Heart right ventricle (tissue), 16 donors: ENCODE measurements at regions not wholly inside any gene's neighbourhood (a gene's known extent, or its start where the extent isn't known, plus 50 kb on each side); places are given as distances from the start of the nearest gene placed in this dataset.

Source experiments
- ATAC-seq, 8 donors: fragments of 200-7000 bp; cut with Tn5 transposase; one replicate each; pipeline ENCODE4 v1.9.1; 2020; ENCODE audit warnings: mild to moderate bottlenecking in 8 of 8, moderate library complexity in 8 of 8, moderate number of reproducible peaks in 1 of 8
- DNase-seq, 2 donors: peaks; one replicate each; pipeline ENCODE4 v3.0.0-alpha.2; 2020
- H3K27ac ChIP-seq, 10 donors: fragments of 200-600 bp; sonication (generic) in 2 of 10; one replicate each; pipeline versions ENCODE4 v1.5.0 to v1.8.0; 2020 to 2022; ENCODE audit warnings: mild to moderate bottlenecking in 3 of 10
- H3K27me3 ChIP-seq, 7 donors: fragments of 200-600 bp; one replicate each; pipeline ENCODE4 v1.8.0; 2021 to 2022; ENCODE audit warnings: mild to moderate bottlenecking in 2 of 7
- H3K36me3 ChIP-seq, 9 donors: fragments of 200-600 bp; sonication (generic) in 1 of 9; one replicate each; pipeline versions ENCODE4 v1.5.0 to v1.8.0; 2020 to 2022; ENCODE audit warnings: mild to moderate bottlenecking in 2 of 9
- H3K4me1 ChIP-seq, 9 donors: fragments of 200-600 bp; sonication (generic) in 1 of 9; one replicate each; pipeline versions ENCODE4 v1.5.0 to v1.8.0; 2020 to 2022; ENCODE audit warnings: mild to moderate bottlenecking in 4 of 9
- H3K4me3 ChIP-seq, 10 donors: fragments of 200-600 bp; sonication (generic) in 2 of 10; one replicate each; pipeline versions ENCODE4 v1.5.0 to v1.8.0; 2020 to 2022; ENCODE audit warnings: mild to moderate bottlenecking in 7 of 10, moderate library complexity in 2 of 10
- H3K9me3 ChIP-seq, 11 donors: fragments of 200-600 bp in 10 of 11; sonication (generic) in 2 of 11; one replicate each; pipeline versions ENCODE4 v1.5.0 to v1.8.0; 2013 to 2022; ENCODE audit warnings: mild to moderate bottlenecking in 2 of 11, control low read depth in 1 of 11, moderate library complexity in 1 of 11
- CTCF ChIP-seq, 9 donors: fragments of 200-600 bp; sonication (generic) in 2 of 9; IDR thresholded peaks; one replicate each; pipeline versions ENCODE4 v1.5.0 to v1.8.0; 2021 to 2022; ENCODE audit warnings: antibody characterized with exemption in 9 of 9, mild to moderate bottlenecking in 5 of 9, moderate library complexity in 1 of 9
- WGBS, 2 donors: extraction: QIAGEN DNeasy Blood & Tissue Kit; methylation state at CpG; one replicate each; pipeline ENCODE4 v1.1.7; 2013; ENCODE audit warnings: inconsistent platforms in 1 of 2; 5-methylcytosine and 5-hydroxymethylcytosine counted together
- intact Hi-C, 10 donors: fragments of 100-400 bp; cut with DNase I; formaldehyde crosslinking; loops; one replicate each; pipeline versions ENCODE4 v1.11.1 to v1.14.2; 2022
- donor health status: Arrhythmogenic right ventricular cardiomyopathy.
- donor health status: ischemic (EF 13 %, LVEDD 7.1; RV severe dilation, severe dysfunction).
- donor health status: healthy with polysubstance abuse.
- donor health status: DM: no; HTN: yes; CAD: no.
- donor health status: DM: no; HTN: no; CAD: no.
- donor health status: ischemic (EF 25% LVEDD 6.9; RV normal size, moderate dysfunction).
- donor health status: ischemic (EF 25% LVEDD 5.7; RV mildly dilated, moderate dysfunction).
- donor health status: healthy.
- donor health status: DM: yes; HTN: yes; CAD: no.
- donor health status: Ischemic cardiomyopathy.
- donor health status: ischemic (EF 35%, LVEDD 5.7; RV mildly dilated, moderate dysfunction).
- donor health status: nonischemic (EF 11% LVEDD 7.7; RV severe dilation, severe dysfunction).
- donor health status: DM: yes; HTN: yes; CAD: no.
- donor health status: PGD.
- donor health status: ischemic (EF 29% LVEDD 5.4; RV normal size, mild dysfunction).
- donor health status: nonischemic (EF 23%, LVEDD 6.1; RV moderate dilation, normal function).

- 90 to 91% methylated on average over 5 of the region's 5 CpGs for WGBS, 2 donors
- no peak for DNase-seq
Measured at GRCh38 chr3:65200310-65200970, 512.6 kb upstream of the ADAMTS9 start.

GRCh38 chr3:65196663-65197062 is 508.9 kb upstream of the ADAMTS9 start:
- no peak for TF ChIP-seq CTCF (IDR thresholded peaks at IDR 0.05)
- WGBS, 2 donors: 54 to 60% methylated on average over 3 of the region's 3 CpGs
- Histone ChIP-seq H3K4me1 (no peaks in the 10 kb centered on the region), H3K27me3 (no peaks in the 10 kb centered on the region), H3K27ac (no peak overlapping the region), H3K36me3 (no peaks in the 10 kb centered on the region), H3K9me3 (no peaks in the 10 kb centered on the region), H3K4me3 (no peak overlapping the region)
- ATAC-seq (no peak), DNase-seq (no peak)
- intact Hi-C loops: no loop called here

More at GRCh38 chr3:65200310-65200970, 512.6 kb upstream of the ADAMTS9 start:
- H3K4me1 ChIP-seq: no peaks in the 10 kb centered on the region
- intact Hi-C loops: no loop called here
- no peaks in the 10 kb centered on the region for H3K27me3 ChIP-seq
- ATAC-seq: no peak
- H3K4me3 ChIP-seq: no peak overlapping the region
- no peak for TF ChIP-seq CTCF (IDR thresholded peaks at IDR 0.05)
- H3K9me3 ChIP-seq: peaks cover 0 to 3% (median 0%) of the 10 kb centered on the region in 11 donors
- no peak overlapping the region for H3K27ac ChIP-seq
- no peaks in the 10 kb centered on the region for H3K36me3 ChIP-seq

GRCh38 chr3:65195211-65196006 is 507.6 kb upstream of the ADAMTS9 start:
- Histone ChIP-seq H3K36me3 (no peaks in the 10 kb centered on the region), H3K4me1 (peaks cover 0 to 8% (median 0%) of the 10 kb centered on the region in 9 donors), H3K27me3 (no peaks in the 10 kb centered on the region), H3K9me3 (no peaks in the 10 kb centered on the region), H3K27ac (no peak overlapping the region), H3K4me3 (no peak overlapping the region)
- TF ChIP-seq CTCF (IDR thresholded peaks at IDR 0.05): no peak
- DNase-seq (no peak), ATAC-seq (no peak)
- WGBS, 2 donors: 86 to 89% methylated on average over 8 of the region's 8 CpGs
- intact Hi-C loops: no loop called here

- peaks cover 0 to 8% (median 0%) of the 10 kb centered on the region in 9 donors for H3K4me1 ChIP-seq
- ATAC-seq: no peak
- 92 to 97% methylated on average over 4 of the region's 4 CpGs for WGBS, 2 donors
- H3K27me3 ChIP-seq: no peaks in the 10 kb centered on the region
- H3K36me3 ChIP-seq: no peaks in the 10 kb centered on the region
- no peak for DNase-seq
- no peak for TF ChIP-seq CTCF (IDR thresholded peaks at IDR 0.05)
- intact Hi-C loops: no loop called here
- H3K9me3 ChIP-seq: no peaks in the 10 kb centered on the region
- no peak overlapping the region for H3K27ac ChIP-seq
- no peak overlapping the region for H3K4me3 ChIP-seq
Measured at GRCh38 chr3:65194744-65195143, 506.9 kb upstream of the ADAMTS9 start.
